ENCODE measurements at regions not wholly inside any gene's neighbourhood (a gene's known extent, or its start where the extent isn't known, plus 50 kb on each side); places are given as distances from the start of the nearest gene placed in this dataset.

GRCh38 chr6:142534076-142534475, 232.3 kb downstream of the ADGRG6 start:
- TF ChIP-seq EZH2 (IDR thresholded peaks at IDR 0.05) (no peak), POLR2AphosphoS5 (IDR thresholded peaks at IDR 0.05; ENCODE audit: borderline replicate concordance, low read depth, low read length) (no peak)

All from SK-N-MC (cell line).